ENCODE measurements at regions not wholly inside any gene's neighbourhood (a gene's known extent, or its start where the extent isn't known, plus 50 kb on each side); places are given as distances from the start of the nearest gene placed in this dataset.

- no peak for FAIRE-seq
- no peak for DNase-seq (ENCODE audit: insufficient read length, low spot score)
- no peak for TF ChIP-seq CTCF (IDR thresholded peaks at IDR 0.05; ENCODE audit: insufficient read depth, missing control alignments)
Measured at GRCh38 chr3:191958980-191959671, 498.2 kb downstream of the PYDC2 start.

- DNase-seq (ENCODE audit: insufficient read length, low spot score) (no peak), FAIRE-seq (no peak)
- TF ChIP-seq CTCF (IDR thresholded peaks at IDR 0.05; ENCODE audit: insufficient read depth, missing control alignments): no peak
Measured at GRCh38 chr3:191959876-191960413, 499.0 kb downstream of the PYDC2 start.

GRCh38 chr3:191961022-191961421 is 500.1 kb downstream of the PYDC2 start:
- no peak for DNase-seq (ENCODE audit: insufficient read length, low spot score)
- no peak for TF ChIP-seq CTCF (IDR thresholded peaks at IDR 0.05; ENCODE audit: insufficient read depth, missing control alignments)
- no peak for FAIRE-seq

GRCh38 chr3:191961529-191961928 is 500.6 kb downstream of the PYDC2 start:
- DNase-seq (ENCODE audit: insufficient read length, low spot score) (no peak), FAIRE-seq (no peak)
- TF ChIP-seq CTCF (IDR thresholded peaks at IDR 0.05; ENCODE audit: insufficient read depth, missing control alignments): no peak

- DNase-seq (ENCODE audit: insufficient read length, low spot score) (no peak), FAIRE-seq (peak; percentile 92)
- TF ChIP-seq CTCF (IDR thresholded peaks at IDR 0.05; ENCODE audit: insufficient read depth, missing control alignments): no peak
Measured at GRCh38 chr3:191962324-191962723, 501.4 kb downstream of the PYDC2 start.

GRCh38 chr3:191963182-191963581 is 502.2 kb downstream of the PYDC2 start:
- DNase-seq (ENCODE audit: insufficient read length, low spot score) (no peak), FAIRE-seq (no peak)

More at GRCh38 chr3:191963182-191963581, 502.2 kb downstream of the PYDC2 start:
- TF ChIP-seq CTCF (IDR thresholded peaks at IDR 0.05; ENCODE audit: insufficient read depth, missing control alignments): no peak

All from D721Med (cell line).